K562 (cell line): ENCODE measurements at regions not wholly inside any gene's neighbourhood (a gene's known extent, or its start where the extent isn't known, plus 50 kb on each side); places are given as distances from the start of the nearest gene placed in this dataset.

Experiments
- ELK3 ChIP-seq: fragments of 450-650 bp; formaldehyde crosslinking; IDR thresholded peaks from 2 replicates; pipeline ENCODE4 v1.4.0; 2020; ENCODE audit warnings: mild to moderate bottlenecking
- HMGXB4 ChIP-seq: sonication (generic); formaldehyde crosslinking; IDR thresholded peaks from 2 replicates; pipeline ENCODE4 v1.8.1; 2023; ENCODE audit warnings: mild to moderate bottlenecking, missing genetic modification reagents
- JUND ChIP-seq, 2 experiments: IDR thresholded peaks; 2 replicates in 1 of 2; 3 replicates in 1 of 2; pipeline ENCODE4 v1.6.1; 2011; ENCODE audit warnings: borderline replicate concordance in 2 of 2, low read depth in 2 of 2, low read length in 2 of 2, improper control_type of control experiment in 1 of 2, missing biosample characterization in 1 of 2, missing genetic modification characterization in 1 of 2, missing genetic modification reagents in 1 of 2
- RFX5 ChIP-seq: IDR thresholded peaks from 2 replicates; pipeline ENCODE4 v1.6.1; 2011; ENCODE audit warnings: low read depth, mild to moderate bottlenecking, improper control_type of control experiment, low read length
- ZNF354B ChIP-seq: fragments of 250-450 bp; sonication (Bioruptor Pico); IDR thresholded peaks from 2 replicates; pipeline ENCODE4 v1.4.0; 2020
- ZNF551 ChIP-seq: fragments of 250-450 bp; sonication (Bioruptor Pico); IDR thresholded peaks from 2 replicates; pipeline ENCODE4 v1.5.0; 2021; ENCODE audit warnings: mild to moderate bottlenecking, moderate library complexity
- TF ChIP-seq, protein P1 (sequence below): fragments of 450-650 bp; IDR thresholded peaks from 2 replicates; pipeline ENCODE4 v1.7.1; 2018; ENCODE audit warnings: mild to moderate bottlenecking, low read depth; ENCODE audit not compliant: partially characterized antibody

DNA sequence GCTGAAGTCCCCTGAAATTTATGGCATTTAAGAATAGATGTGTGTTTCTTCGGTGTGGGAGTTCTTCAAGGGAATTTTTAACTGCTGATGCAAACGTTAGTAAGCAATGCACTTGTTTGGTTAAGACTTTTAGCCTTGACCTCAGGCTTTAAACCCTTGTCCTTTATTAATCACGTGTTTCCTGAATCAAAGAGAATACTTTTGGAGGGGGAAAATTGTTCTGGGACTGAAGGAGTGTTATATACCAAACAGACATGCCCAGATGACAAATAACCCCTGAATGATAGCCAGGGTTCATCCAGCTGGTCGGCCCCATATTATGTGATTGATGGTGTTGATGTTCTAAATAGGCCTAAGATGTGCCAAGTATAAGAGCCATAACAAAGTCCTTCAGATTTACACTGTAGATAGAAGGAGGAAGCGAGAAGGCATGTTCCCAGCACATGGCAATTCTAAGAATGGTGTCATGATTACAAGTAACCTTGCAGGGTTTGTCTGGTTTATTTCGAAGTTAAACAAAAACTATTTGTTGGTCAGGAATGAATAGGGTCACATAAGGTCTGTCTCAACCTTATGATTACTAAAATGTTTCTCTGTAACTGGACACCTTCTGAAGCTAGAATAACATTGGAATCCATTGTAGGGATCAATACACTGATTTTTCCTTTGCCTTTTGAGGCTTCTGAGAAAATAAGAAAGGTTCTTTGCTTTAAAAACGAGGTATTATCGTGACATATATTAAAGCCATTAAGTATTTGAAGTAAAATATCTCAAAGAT is 124.2 kb upstream of the SEM1 start:
- TF ChIP-seq ZNF354B (CRISPR knock-in tag): no peak
- TF ChIP-seq, protein P1, sequence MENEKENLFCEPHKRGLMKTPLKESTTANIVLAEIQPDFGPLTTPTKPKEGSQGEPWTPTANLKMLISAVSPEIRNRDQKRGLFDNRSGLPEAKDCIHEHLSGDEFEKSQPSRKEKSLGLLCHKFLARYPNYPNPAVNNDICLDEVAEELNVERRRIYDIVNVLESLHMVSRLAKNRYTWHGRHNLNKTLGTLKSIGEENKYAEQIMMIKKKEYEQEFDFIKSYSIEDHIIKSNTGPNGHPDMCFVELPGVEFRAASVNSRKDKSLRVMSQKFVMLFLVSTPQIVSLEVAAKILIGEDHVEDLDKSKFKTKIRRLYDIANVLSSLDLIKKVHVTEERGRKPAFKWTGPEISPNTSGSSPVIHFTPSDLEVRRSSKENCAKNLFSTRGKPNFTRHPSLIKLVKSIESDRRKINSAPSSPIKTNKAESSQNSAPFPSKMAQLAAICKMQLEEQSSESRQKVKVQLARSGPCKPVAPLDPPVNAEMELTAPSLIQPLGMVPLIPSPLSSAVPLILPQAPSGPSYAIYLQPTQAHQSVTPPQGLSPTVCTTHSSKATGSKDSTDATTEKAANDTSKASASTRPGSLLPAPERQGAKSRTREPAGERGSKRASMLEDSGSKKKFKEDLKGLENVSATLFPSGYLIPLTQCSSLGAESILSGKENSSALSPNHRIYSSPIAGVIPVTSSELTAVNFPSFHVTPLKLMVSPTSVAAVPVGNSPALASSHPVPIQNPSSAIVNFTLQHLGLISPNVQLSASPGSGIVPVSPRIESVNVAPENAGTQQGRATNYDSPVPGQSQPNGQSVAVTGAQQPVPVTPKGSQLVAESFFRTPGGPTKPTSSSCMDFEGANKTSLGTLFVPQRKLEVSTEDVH: no peak
- TF ChIP-seq HMGXB4 (CRISPR knock-in tag): no peak
- no peak for TF ChIP-seq RFX5
- TF ChIP-seq ZNF551 (CRISPR knock-in tag): no peak
- TF ChIP-seq JUND (IDR thresholded peaks at IDR 0.05; ENCODE audit: borderline replicate concordance, low read depth, low read length): no peak
- no peak for TF ChIP-seq JUND (tag; IDR thresholded peaks at IDR 0.05; ENCODE audit: borderline replicate concordance, low read depth, low read length)
- TF ChIP-seq ELK3 (CRISPR knock-in tag): no peak
